H1 (cell line): ENCODE measurements at regions not wholly inside any gene's neighbourhood (a gene's known extent, or its start where the extent isn't known, plus 50 kb on each side); places are given as distances from the start of the nearest gene placed in this dataset.

ENCODE experiments used
- RNF2 ChIP-seq: fragments of 200-900, 300-1000 bp; sonication (generic); IDR thresholded peaks from 2 replicates; pipeline ENCODE4 v1.7.1; 2016; ENCODE audit warnings: borderline replicate concordance, low read depth, mild to moderate bottlenecking, antibody characterized with exemption, low read length; ENCODE audit not compliant: poor library complexity, severe bottlenecking; ENCODE audit errors: missing control alignments

GRCh38 chr7:32403463-32404229 is 86.5 kb downstream of the LSM5 start (continued):
- TF ChIP-seq RNF2 = no peak
